ENCODE measurements at regions not wholly inside any gene's neighbourhood (a gene's known extent, or its start where the extent isn't known, plus 50 kb on each side); places are given as distances from the start of the nearest gene placed in this dataset.

- TF ChIP-seq CTCF (IDR thresholded peaks at IDR 0.05), result no peak
- no peak for TF ChIP-seq EZH2 (IDR thresholded peaks at IDR 0.05; ENCODE audit: borderline replicate concordance, insufficient read depth, low read depth, low read length, poor library complexity, severe bottlenecking)
These were observed 186.8 kb downstream of the TMEM161B start for GRCh38 chr5:88081877-88082276.

Measured in B cell (primary cell).